ENCODE measurements at regions not wholly inside any gene's neighbourhood (a gene's known extent, or its start where the extent isn't known, plus 50 kb on each side); places are given as distances from the start of the nearest gene placed in this dataset.
A peak's percentile ranks its signal among the peaks of the same experiment; 100 is the strongest.

- no peak for ATAC-seq
- TF ChIP-seq, protein P1, sequence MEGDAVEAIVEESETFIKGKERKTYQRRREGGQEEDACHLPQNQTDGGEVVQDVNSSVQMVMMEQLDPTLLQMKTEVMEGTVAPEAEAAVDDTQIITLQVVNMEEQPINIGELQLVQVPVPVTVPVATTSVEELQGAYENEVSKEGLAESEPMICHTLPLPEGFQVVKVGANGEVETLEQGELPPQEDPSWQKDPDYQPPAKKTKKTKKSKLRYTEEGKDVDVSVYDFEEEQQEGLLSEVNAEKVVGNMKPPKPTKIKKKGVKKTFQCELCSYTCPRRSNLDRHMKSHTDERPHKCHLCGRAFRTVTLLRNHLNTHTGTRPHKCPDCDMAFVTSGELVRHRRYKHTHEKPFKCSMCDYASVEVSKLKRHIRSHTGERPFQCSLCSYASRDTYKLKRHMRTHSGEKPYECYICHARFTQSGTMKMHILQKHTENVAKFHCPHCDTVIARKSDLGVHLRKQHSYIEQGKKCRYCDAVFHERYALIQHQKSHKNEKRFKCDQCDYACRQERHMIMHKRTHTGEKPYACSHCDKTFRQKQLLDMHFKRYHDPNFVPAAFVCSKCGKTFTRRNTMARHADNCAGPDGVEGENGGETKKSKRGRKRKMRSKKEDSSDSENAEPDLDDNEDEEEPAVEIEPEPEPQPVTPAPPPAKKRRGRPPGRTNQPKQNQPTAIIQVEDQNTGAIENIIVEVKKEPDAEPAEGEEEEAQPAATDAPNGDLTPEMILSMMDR (IDR thresholded peaks at IDR 0.05): no peak
- Histone ChIP-seq H3K27ac (no peak overlapping the region), H3K4me1 (peaks cover 2 to 11% of the 10 kb centered on the region in 2 donors), H3K9me3 (no peaks in the 10 kb centered on the region), H3K4me3 (no peak overlapping the region), H3K36me3 (no peaks in the 10 kb centered on the region), H3K27me3 (peaks cover 11 to 29% of the 10 kb centered on the region in 2 donors)
- DNase-seq: no peak
- intact Hi-C loops (cut with DNase I): loop anchor here in 1 of 2 donors (10.0 kb wide), 2 partner anchors 54 to 514 kb away; partner anchors contain the start of gene ACKR3
These were observed 58.4 kb upstream of the ACKR3 start for GRCh38 chr2:236511266-236511665.

DNA sequence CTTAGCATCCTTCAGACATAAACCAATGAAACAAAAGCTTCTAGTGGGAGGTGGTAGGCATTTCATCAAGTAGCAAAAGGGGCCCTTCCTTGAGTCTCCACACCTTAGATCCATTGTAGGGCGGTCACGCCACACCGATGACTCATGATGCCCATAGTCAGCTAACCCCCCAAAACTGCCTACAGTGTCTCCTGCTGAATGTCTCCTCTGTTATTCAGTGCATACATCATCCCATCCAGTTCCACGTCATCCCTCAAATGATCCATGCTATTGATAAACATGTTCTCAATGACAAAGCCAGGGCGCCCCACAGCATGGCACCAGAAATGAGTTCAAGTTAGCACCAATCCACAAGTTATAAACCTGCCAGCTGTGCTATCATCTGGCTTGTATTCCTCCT is 57.4 kb upstream of the ACKR3 start:
- Histone ChIP-seq H3K9me3 (no peaks in the 10 kb centered on the region), H3K4me3 (no peak overlapping the region), H3K27me3 (peaks cover 2 to 19% of the 10 kb centered on the region in 2 donors), H3K27ac (no peak overlapping the region), H3K4me1 (peaks cover 2 to 9% of the 10 kb centered on the region in 2 donors), H3K36me3 (no peaks in the 10 kb centered on the region)
- DNase-seq: no peak
- TF ChIP-seq, protein P1 (IDR thresholded peaks at IDR 0.05): no peak
- intact Hi-C loops (cut with DNase I): loop anchor here in 1 of 2 donors (10.0 kb wide), 2 partner anchors 53 to 513 kb away; partner anchors contain the start of gene ACKR3
- ATAC-seq: no peak

GRCh38 chr2:236512902-236513435 is 56.7 kb upstream of the ACKR3 start:
- peak; percentile 93 for ATAC-seq
- Histone ChIP-seq H3K4me3 (no peak overlapping the region), H3K36me3 (no peaks in the 10 kb centered on the region), H3K4me1 (peaks cover 2 to 6% of the 10 kb centered on the region in 2 donors), H3K9me3 (no peaks in the 10 kb centered on the region), H3K27ac (no peak overlapping the region), H3K27me3 (peaks cover 0 to 12% of the 10 kb centered on the region in 2 donors)
- intact Hi-C loops (cut with DNase I): loop anchor here in 1 of 2 donors (10.0 kb wide), 2 partner anchors 52 to 512 kb away; partner anchors contain the start of gene ACKR3
- TF ChIP-seq, protein P1 (IDR thresholded peaks at IDR 0.05): peak; percentile 65 to 88
- peak; percentile 44 to 86 (median 58) for DNase-seq

DNA sequence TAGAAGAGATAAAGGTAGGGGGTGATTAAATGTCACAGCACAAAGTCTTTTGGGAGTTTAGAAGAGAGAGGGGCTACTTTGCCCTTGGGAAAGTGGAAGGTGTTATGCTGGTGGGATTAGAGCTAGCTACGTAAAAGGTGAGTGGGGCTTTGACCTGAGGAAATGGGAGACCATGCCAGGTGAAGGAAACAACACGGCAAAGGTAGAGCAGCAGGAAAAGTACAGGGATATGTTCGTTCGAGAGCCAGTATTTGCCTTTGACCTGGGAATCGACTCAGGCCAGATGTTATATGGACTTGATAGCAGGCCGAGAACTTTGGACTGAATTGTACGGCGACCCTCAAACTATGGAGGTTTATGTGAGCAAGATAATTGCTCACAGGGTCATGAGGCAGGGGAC is 55.7 kb upstream of the ACKR3 start:
- peaks cover 2 to 9% of the 10 kb centered on the region in 2 donors for H3K4me1 ChIP-seq
- ATAC-seq (no peak), DNase-seq (no peak)
- H3K9me3 ChIP-seq: no peaks in the 10 kb centered on the region
- no peak overlapping the region for H3K27ac ChIP-seq
- H3K27me3 ChIP-seq: peaks cover 0 to 2% of the 10 kb centered on the region in 2 donors
- TF ChIP-seq, protein P1 (IDR thresholded peaks at IDR 0.05): no peak
- no peak overlapping the region for H3K4me3 ChIP-seq
- no peaks in the 10 kb centered on the region for H3K36me3 ChIP-seq
- intact Hi-C loops (cut with DNase I): loop anchor here in 1 of 2 donors (10.0 kb wide), 2 partner anchors 51 to 511 kb away; partner anchors contain the start of gene ACKR3

DNA sequence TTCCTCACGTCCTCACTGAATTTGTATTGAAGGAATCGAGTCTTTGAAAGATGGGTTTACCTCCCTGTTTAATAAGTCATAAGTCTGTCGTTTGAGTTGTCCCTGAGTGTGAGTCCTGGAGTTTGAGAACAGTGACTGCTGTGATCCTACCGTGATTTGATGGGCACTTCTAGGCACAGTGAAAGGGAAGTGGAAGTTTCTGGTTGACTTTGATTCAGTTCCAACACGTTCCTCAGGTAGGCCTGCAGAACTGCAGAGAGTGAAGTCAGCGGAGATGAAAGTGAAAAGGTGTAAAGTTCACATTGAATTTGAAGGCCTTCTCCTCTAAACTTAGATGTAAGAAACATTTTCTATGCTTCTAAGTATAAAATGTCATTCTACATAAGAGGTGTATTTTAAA is 52.9 kb upstream of the ACKR3 start:
- H3K27ac ChIP-seq: no peak overlapping the region
- no peaks in the 10 kb centered on the region for H3K27me3 ChIP-seq
- no peaks in the 10 kb centered on the region for H3K9me3 ChIP-seq
- DNase-seq (no peak), ATAC-seq (no peak)
- H3K36me3 ChIP-seq: no peaks in the 10 kb centered on the region
- TF ChIP-seq, protein P1 (IDR thresholded peaks at IDR 0.05): no peak
- intact Hi-C loops (cut with DNase I): loop anchor here in 1 of 2 donors (10.0 kb wide), 2 partner anchors 48 to 508 kb away; partner anchors contain the start of gene ACKR3
- H3K4me3 ChIP-seq: no peak overlapping the region
- peaks cover 2 to 9% of the 10 kb centered on the region in 2 donors for H3K4me1 ChIP-seq

Measured in left lung (tissue), 4 donors.